H1 (cell line): ENCODE measurements at regions not wholly inside any gene's neighbourhood (a gene's known extent, or its start where the extent isn't known, plus 50 kb on each side); places are given as distances from the start of the nearest gene placed in this dataset.

Experiments used
- CTCF ChIA-PET: fragments of 300-600 bp; sonication (Branson Sonifier 250); formaldehyde crosslinking; loops from one replicate; lab custom pipeline; 2021; ENCODE audit not compliant: partially characterized antibody; lab: Charles Lee
- POLR2A ChIA-PET: fragments of 300-600 bp; sonication (Branson Sonifier 250); formaldehyde crosslinking; loops from one replicate; lab custom pipeline; 2021; ENCODE audit warnings: inconsistent platforms; ENCODE audit not compliant: partially characterized antibody; lab: Charles Lee
- DNase-seq, 2 experiments: peaks; one replicate each; pipeline versions ENCODE4 v3.0.0 to v3.0.0-alpha.2; 2010 to 2022; ENCODE audit warnings: low spot score in 2 of 2, low read depth in 1 of 2, mixed read lengths in 1 of 2
- FAIRE-seq: peaks from 2 replicates; lab custom pipeline; 2011; peaks lifted over from hg19 to GRCh38; lab: Jason Lieb, UNC
- H2AFZ ChIP-seq: 2 replicates; pipeline ENCODE4 v1.8.1; 2012; ENCODE audit warnings: low read length, inconsistent platforms
- H2AK5ac ChIP-seq: 2 replicates; pipeline ENCODE4 v1.6.1; 2013; ENCODE audit warnings: low read depth, low read length
- H2BK120ac ChIP-seq: replicated peaks from 2 replicates; pipeline ENCODE3; 2013; ENCODE audit warnings: low read depth, low read length, inconsistent platforms
- H2BK12ac ChIP-seq: 2 replicates; pipeline ENCODE4 v1.6.1; 2013; ENCODE audit warnings: low read depth, low read length
- H2BK15ac ChIP-seq: 2 replicates; pipeline ENCODE4 v1.6.1; 2013; ENCODE audit warnings: low read length
- H2BK20ac ChIP-seq: 2 replicates; pipeline ENCODE4 v1.6.1; 2013; ENCODE audit warnings: low read length
- H2BK5ac ChIP-seq: 2 replicates; pipeline ENCODE4 v1.6.1; 2013; ENCODE audit warnings: low read depth, low read length
- H3K14ac ChIP-seq: 2 replicates; pipeline ENCODE4 v1.6.1; 2013; ENCODE audit warnings: inconsistent platforms; ENCODE audit not compliant: insufficient read length
- H3K18ac ChIP-seq: 2 replicates; pipeline ENCODE4 v1.6.1; 2013; ENCODE audit warnings: low read length; ENCODE audit errors: extremely low read depth
- H3K23ac ChIP-seq: 2 replicates; pipeline ENCODE4 v1.6.1; 2013; ENCODE audit warnings: inconsistent platforms; ENCODE audit not compliant: insufficient read length
- H3K23me2 ChIP-seq: 2 replicates; pipeline ENCODE4 v1.6.1; 2013; ENCODE audit warnings: low read depth, low read length
- H3K27ac ChIP-seq: 2 replicates; pipeline ENCODE4 v1.6.1; 2011; ENCODE audit warnings: low read depth, low read length, inconsistent platforms
- H3K27me3 ChIP-seq, 4 experiments: replicated peaks in 1 of 4; 1 replicate in 1 of 4; 2 replicates in 3 of 4; pipeline versions ENCODE4 v1.6.1 to v1.8.1; 2011 to 2013; ENCODE audit warnings: low read length in 3 of 4, mild to moderate bottlenecking in 3 of 4, inconsistent platforms in 2 of 4, mixed read lengths in 2 of 4, moderate library complexity in 1 of 4; ENCODE audit not compliant: control insufficient read depth in 3 of 4, insufficient read depth in 3 of 4; ENCODE audit errors: extremely low read depth in 1 of 4
- H3K36me3 ChIP-seq, 4 experiments: 2 replicates each; pipeline versions ENCODE4 v1.6.1 to v1.8.1; 2011 to 2013; ENCODE audit warnings: mild to moderate bottlenecking in 4 of 4, low read length in 3 of 4, moderate library complexity in 2 of 4, control low read depth in 1 of 4, inconsistent platforms in 1 of 4; ENCODE audit not compliant: insufficient read depth in 4 of 4, control insufficient read depth in 2 of 4
- H3K4ac ChIP-seq: replicated peaks from 2 replicates; pipeline ENCODE3; 2013; ENCODE audit warnings: low read length, low read depth, mixed read lengths, inconsistent platforms; ENCODE audit not compliant: insufficient read length
- H3K4me1 ChIP-seq, 4 experiments: replicated peaks in 1 of 4; 1 replicate in 1 of 4; 2 replicates in 3 of 4; pipeline versions ENCODE4 v1.6.1 to v1.8.1; 2011 to 2013; ENCODE audit warnings: low read length in 3 of 4, inconsistent platforms in 2 of 4, mixed read lengths in 1 of 4; ENCODE audit not compliant: insufficient read depth in 4 of 4, control insufficient read depth in 3 of 4
- H3K4me2 ChIP-seq, 2 experiments: 2 replicates each; pipeline versions ENCODE4 v1.6.1 to v1.8.1; 2011 to 2013; ENCODE audit warnings: low read depth in 2 of 2, low read length in 2 of 2, control low read depth in 1 of 2, inconsistent platforms in 1 of 2, mild to moderate bottlenecking in 1 of 2; ENCODE audit not compliant: insufficient read depth in 1 of 2
- H3K4me3 ChIP-seq, 4 experiments: fragments of 200-600, 300-600 bp in 1 of 4; sonication (generic), shearing (Covaris generic), sonication (Bioruptor Twin) in 1 of 4; 2 replicates each; pipeline versions ENCODE4 v1.5.1 to v1.8.1; 2011 to 2016; ENCODE audit warnings: low read length in 4 of 4, low read depth in 3 of 4, control low read depth in 2 of 4, inconsistent platforms in 2 of 4, mild to moderate bottlenecking in 2 of 4, mixed read lengths in 1 of 4, moderate library complexity in 1 of 4; ENCODE audit not compliant: insufficient read depth in 2 of 4; ENCODE audit errors: extremely low read depth in 1 of 4
- H3K56ac ChIP-seq: replicated peaks from 2 replicates; pipeline ENCODE3; 2013; ENCODE audit warnings: low read depth, mild to moderate bottlenecking, mixed read lengths, low read length, inconsistent platforms; ENCODE audit not compliant: insufficient read length
- H3K79me1 ChIP-seq: 2 replicates; pipeline ENCODE4 v1.6.1; 2013; ENCODE audit warnings: low read depth, low read length, control low read depth
- H3K79me2 ChIP-seq, 2 experiments: 2 replicates each; pipeline versions ENCODE4 v1.6.1 to v1.8.1; 2012 to 2013; ENCODE audit warnings: low read length in 2 of 2, mild to moderate bottlenecking in 2 of 2, inconsistent platforms in 1 of 2; ENCODE audit not compliant: insufficient read depth in 2 of 2, control insufficient read depth in 1 of 2
- H3K9ac ChIP-seq, 4 experiments: replicated peaks in 1 of 4; 1 replicate in 1 of 4; 2 replicates in 3 of 4; pipeline versions ENCODE4 v1.6.1 to v1.8.1; 2011 to 2013; ENCODE audit warnings: low read depth in 3 of 4, low read length in 3 of 4, control low read depth in 2 of 4, mild to moderate bottlenecking in 2 of 4, moderate library complexity in 2 of 4, inconsistent platforms in 1 of 4; ENCODE audit errors: extremely low read depth in 1 of 4
- H3K9me3 ChIP-seq, 2 experiments: 2 replicates each; pipeline versions ENCODE4 v1.6.1 to v1.8.1; 2012 to 2013; ENCODE audit warnings: mild to moderate bottlenecking in 2 of 2, moderate library complexity in 2 of 2, control low read depth in 1 of 2, inconsistent platforms in 1 of 2, low read depth in 1 of 2, low read length in 1 of 2, mixed read lengths in 1 of 2; ENCODE audit not compliant: insufficient read depth in 2 of 2
- H4K20me1 ChIP-seq, 2 experiments: replicated peaks in 1 of 2; 2 replicates each; pipeline versions ENCODE3 to v1.8.1; 2011 to 2013; ENCODE audit warnings: inconsistent platforms in 2 of 2, low read length in 2 of 2, mild to moderate bottlenecking in 1 of 2; ENCODE audit not compliant: insufficient read depth in 2 of 2, control insufficient read depth in 1 of 2
- H4K5ac ChIP-seq: 2 replicates; pipeline ENCODE4 v1.6.1; 2013; ENCODE audit warnings: low read length, low read depth, mixed read lengths, inconsistent platforms; ENCODE audit not compliant: insufficient read length
- H4K8ac ChIP-seq: 2 replicates; pipeline ENCODE4 v1.8.0; 2013; ENCODE audit warnings: mild to moderate bottlenecking, moderate library complexity, low read length, inconsistent platforms; ENCODE audit not compliant: insufficient read depth; ENCODE audit errors: extremely low read depth
- H4K91ac ChIP-seq: replicated peaks from 2 replicates; pipeline ENCODE3; 2013; ENCODE audit warnings: low read length, mixed read lengths, inconsistent platforms; ENCODE audit not compliant: insufficient read length
- CBX5 ChIP-seq: fragments of 300-800, 300-1000 bp; sonication (generic); IDR thresholded peaks from 2 replicates; pipeline ENCODE4 v1.7.1; 2016; ENCODE audit warnings: antibody characterized with exemption, low read length, low read depth
- CBX8 ChIP-seq: fragments of 300-800, 300-1000 bp; sonication (generic); IDR thresholded peaks from 2 replicates; pipeline ENCODE4 v1.7.1; 2016; ENCODE audit warnings: low read depth, low read length, borderline replicate concordance
- EGR1 ChIP-seq: IDR thresholded peaks from 2 replicates; pipeline ENCODE4 v1.6.1; 2011; ENCODE audit warnings: low read depth, low read length, borderline replicate concordance
- EP300 ChIP-seq, 2 experiments: IDR thresholded peaks; 1 replicate in 1 of 2; 2 replicates in 1 of 2; pipeline ENCODE4 v1.6.1; 2011 to 2012; ENCODE audit warnings: low read depth in 2 of 2, low read length in 2 of 2, mild to moderate bottlenecking in 2 of 2, borderline replicate concordance in 1 of 2, inconsistent platforms in 1 of 2, moderate library complexity in 1 of 2
- FOSL1 ChIP-seq: IDR thresholded peaks from 2 replicates; pipeline ENCODE4 v1.6.1; 2011; ENCODE audit warnings: mild to moderate bottlenecking, low read depth, low read length, moderate library complexity; ENCODE audit not compliant: insufficient read depth
- GABPA ChIP-seq: IDR thresholded peaks from 2 replicates; pipeline ENCODE4 v1.6.1; 2011; ENCODE audit warnings: mild to moderate bottlenecking, low read length, moderate library complexity, borderline replicate concordance; ENCODE audit not compliant: insufficient read depth
- GTF2F1 ChIP-seq: IDR thresholded peaks from 2 replicates; pipeline ENCODE4 v1.6.1; 2012; ENCODE audit warnings: low read depth, low read length, improper control_type of control experiment, borderline replicate concordance
- HDAC6 ChIP-seq: IDR thresholded peaks from one replicate; pipeline ENCODE4 v1.7.1; 2012; ENCODE audit warnings: low read depth, mild to moderate bottlenecking, inconsistent platforms, low read length, moderate library complexity
- JUN ChIP-seq: IDR thresholded peaks from 2 replicates; pipeline ENCODE4 v1.6.1; 2011; ENCODE audit warnings: low read depth, mild to moderate bottlenecking, improper control_type of control experiment, low read length
- KDM1A ChIP-seq: fragments of 200-600, 300-600 bp; sonication (generic); IDR thresholded peaks from 2 replicates; pipeline ENCODE4 v1.7.1; 2016; ENCODE audit warnings: mild to moderate bottlenecking, low read length, borderline replicate concordance
- NRF1 ChIP-seq: IDR thresholded peaks from 2 replicates; pipeline ENCODE4 v1.6.1; 2011; ENCODE audit warnings: mild to moderate bottlenecking, low read depth, low read length, improper control_type of control experiment
- RAD21 ChIP-seq, 2 experiments: IDR thresholded peaks in 1 of 2; conservative IDR thresholded peaks in 1 of 2; 2 replicates each; pipeline ENCODE4 v1.6.1; 2011; ENCODE audit warnings: low read depth in 2 of 2, low read length in 2 of 2, improper control_type of control experiment in 1 of 2, inconsistent platforms in 1 of 2, mild to moderate bottlenecking in 1 of 2, moderate library complexity in 1 of 2
- SIX5 ChIP-seq: IDR thresholded peaks from 2 replicates; pipeline ENCODE4 v1.6.1; 2011; ENCODE audit warnings: mild to moderate bottlenecking, low read depth, low read length
- TBP ChIP-seq: IDR thresholded peaks from 2 replicates; pipeline ENCODE4 v1.6.1; 2011; ENCODE audit warnings: low read depth, low read length, improper control_type of control experiment
- ZNF274 ChIP-seq: IDR thresholded peaks from 2 replicates; pipeline ENCODE4 v1.7.0; 2012; ENCODE audit warnings: low read length, borderline replicate concordance; ENCODE audit errors: extremely low read depth
- WGBS, 2 experiments: shearing (Covaris generic) in 1 of 2; methylation state at CpG; one replicate each; pipeline versions ENCODE4 v1.1.6 to v1.1.7; 2013 to 2015; ENCODE audit warnings: low lambda C conversion rate in 2 of 2, mixed read lengths in 2 of 2, inconsistent platforms in 1 of 2, low coverage in 1 of 2, missing lambda C conversion rate in 1 of 2; ENCODE audit not compliant: insufficient replicate concordance in 2 of 2, insufficient coverage in 1 of 2, insufficient read length in 1 of 2; ENCODE audit errors: extremely low coverage in 1 of 2, missing lambda C conversion rate in 1 of 2; 5-methylcytosine and 5-hydroxymethylcytosine counted together

DNA sequence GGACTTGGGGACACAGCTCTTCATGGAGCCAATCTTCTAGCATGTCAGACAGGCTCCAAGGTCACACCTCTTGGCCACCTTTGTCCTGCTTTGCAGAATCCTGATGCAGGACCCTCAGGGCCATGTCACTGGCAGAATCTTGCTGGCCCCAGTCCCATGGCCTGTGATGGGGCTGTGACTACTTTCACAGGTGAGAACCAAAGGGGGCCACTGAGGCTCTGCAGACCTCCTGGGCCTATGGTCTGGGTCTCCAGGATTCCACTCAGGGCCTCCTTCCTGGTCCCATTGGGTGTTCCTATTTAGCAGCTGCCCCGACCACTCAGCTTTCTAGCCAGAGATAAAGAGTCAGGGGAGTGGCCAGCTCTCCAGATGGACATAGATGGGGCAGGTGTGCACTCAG is 238.7 kb downstream of the MATN1 start:
- no peak overlapping the region for H4K5ac ChIP-seq
- H2BK15ac ChIP-seq, result no peak overlapping the region
- no peak overlapping the region for H3K56ac ChIP-seq
- H3K9me3 ChIP-seq, result peaks cover 35 to 48% of the 10 kb centered on the region in 2 experiments
- no peaks in the 10 kb centered on the region for H3K27me3 ChIP-seq
- H3K9ac ChIP-seq, result no peak overlapping the region
- H2AFZ ChIP-seq, result no peak overlapping the region
- no peaks in the 10 kb centered on the region for H3K36me3 ChIP-seq
- no peak overlapping the region for H4K91ac ChIP-seq
- H3K14ac ChIP-seq, result no peak overlapping the region
- H3K4me1 ChIP-seq, result no peaks in the 10 kb centered on the region
- CTCF ChIA-PET, result no interaction called here
- POLR2A ChIA-PET, result interaction anchor here (0.6 kb wide), 1 partner anchor 26 kb away, joined by 3 read pairs; no protein-coding TSS in a partner anchor
- peaks cover 0 to 5% of the 10 kb centered on the region in 2 experiments for H4K20me1 ChIP-seq
- 86% methylated on average over 1 of the region's 1 CpG; no CpG with 5 or more reads in 1 of the 2 experiments for WGBS, 2 experiments
- no peak overlapping the region for H3K18ac ChIP-seq
- H4K8ac ChIP-seq, result no peak overlapping the region
- no peak overlapping the region for H2BK5ac ChIP-seq
- H3K4me2 ChIP-seq, result no peak overlapping the region
- no peak overlapping the region for H2AK5ac ChIP-seq
- FAIRE-seq, result no peak
- H2BK12ac ChIP-seq, result no peak overlapping the region
- no peak for DNase-seq
- H3K4me3 ChIP-seq, result no peak overlapping the region
- H3K79me2 ChIP-seq, result no peaks in the 10 kb centered on the region; a peak in 1 of 4 replicates
- no peak overlapping the region for H2BK120ac ChIP-seq
- no peak overlapping the region for H2BK20ac ChIP-seq
- H3K79me1 ChIP-seq, result no peaks in the 10 kb centered on the region
- H3K23me2 ChIP-seq, result peaks cover 10% of the 10 kb centered on the region; the same call in 1 of the 2 replicates
- H3K27ac ChIP-seq, result no peak overlapping the region
- no peak overlapping the region for H3K4ac ChIP-seq
- H3K23ac ChIP-seq, result no peak overlapping the region
- no peak for TF ChIP-seq JUN
- no peak for TF ChIP-seq ZNF274
- no peak for TF ChIP-seq SIX5
- TF ChIP-seq NRF1, result no peak
- TF ChIP-seq GABPA, result no peak
- no peak for TF ChIP-seq KDM1A
- TF ChIP-seq TBP, result no peak
- TF ChIP-seq HDAC6, result no peak
- TF ChIP-seq EGR1, result no peak
- TF ChIP-seq GTF2F1, result no peak
- TF ChIP-seq RAD21 (IDR thresholded peaks at IDR 0.05 in 1 of 2, conservative IDR thresholded peaks at IDR 0.05 in 1 of 2; ENCODE audit: low read depth in 2 of 2, low read length in 2 of 2), result no peak
- no peak for TF ChIP-seq FOSL1
- no peak for TF ChIP-seq CBX5
- TF ChIP-seq EP300 (IDR thresholded peaks at IDR 0.05; ENCODE audit: borderline replicate concordance in 1 of 2, low read depth in 2 of 2, low read length in 2 of 2), result no peak
- no peak for TF ChIP-seq CBX8
